ENCODE measurements at regions not wholly inside any gene's neighbourhood (a gene's known extent, or its start where the extent isn't known, plus 50 kb on each side); places are given as distances from the start of the nearest gene placed in this dataset.

- no peak for DNase-seq
Observed at GRCh38 chr15:96390986-96391385, 60.5 kb downstream of the NR2F2 start.

GRCh38 chr15:96392380-96393208, 62.1 kb downstream of the NR2F2 start:
- DNase-seq = no peak

GRCh38 chr15:96393209-96393513, 62.7 kb downstream of the NR2F2 start:
- DNase-seq = no peak

- DNase-seq = no peak
Observed at GRCh38 chr15:96395687-96396086, 65.2 kb downstream of the NR2F2 start.

- no peak for DNase-seq
Observed at GRCh38 chr15:96398776-96399175, 68.3 kb downstream of the NR2F2 start.

- no peak for DNase-seq
Observed at GRCh38 chr15:96402403-96402802, 71.9 kb downstream of the NR2F2 start.

- DNase-seq = no peak
Observed at GRCh38 chr15:96403071-96403470, 72.6 kb downstream of the NR2F2 start.

GRCh38 chr15:96403932-96404331, 73.4 kb downstream of the NR2F2 start:
- no peak for DNase-seq

- DNase-seq = no peak
Observed at GRCh38 chr15:96404560-96404959, 74.1 kb downstream of the NR2F2 start.

GRCh38 chr15:96406291-96406690, 75.8 kb downstream of the NR2F2 start:
- no peak for DNase-seq

- DNase-seq = no peak
Observed at GRCh38 chr15:96406701-96407100, 76.2 kb downstream of the NR2F2 start.

- DNase-seq = no peak
Observed at GRCh38 chr15:96407482-96407881, 77.0 kb downstream of the NR2F2 start.

- no peak for DNase-seq
Observed at GRCh38 chr15:96408591-96409183, 78.2 kb downstream of the NR2F2 start.

- DNase-seq = no peak
Observed at GRCh38 chr15:96409215-96410138, 79.0 kb downstream of the NR2F2 start.

- DNase-seq = no peak
Observed at GRCh38 chr15:96410175-96411055, 79.9 kb downstream of the NR2F2 start.

GRCh38 chr15:96411056-96412031, 80.8 kb downstream of the NR2F2 start:
- DNase-seq = no peak

- no peak for DNase-seq
Observed at GRCh38 chr15:96412045-96412905, 81.8 kb downstream of the NR2F2 start.

- DNase-seq = no peak
Observed at GRCh38 chr15:96412906-96413231, 82.4 kb downstream of the NR2F2 start.

- DNase-seq = no peak
Observed at GRCh38 chr15:96413657-96414056, 83.2 kb downstream of the NR2F2 start.

GRCh38 chr15:96414875-96415274, 84.4 kb downstream of the NR2F2 start:
- DNase-seq = no peak

Measured in NCI-H345 (cell line).